ENCODE measurements at regions not wholly inside any gene's neighbourhood (a gene's known extent, or its start where the extent isn't known, plus 50 kb on each side); places are given as distances from the start of the nearest gene placed in this dataset.

- peak; percentile 22 for TF ChIP-seq CTCF (IDR thresholded peaks at IDR 0.05; ENCODE audit: insufficient read depth, low read depth, low read length)
- DNase-seq (ENCODE audit: low read depth) = peak; percentile 17
Observed at GRCh38 chr3:178434206-178434805, 101.9 kb upstream of the KCNMB2 start.

DNA sequence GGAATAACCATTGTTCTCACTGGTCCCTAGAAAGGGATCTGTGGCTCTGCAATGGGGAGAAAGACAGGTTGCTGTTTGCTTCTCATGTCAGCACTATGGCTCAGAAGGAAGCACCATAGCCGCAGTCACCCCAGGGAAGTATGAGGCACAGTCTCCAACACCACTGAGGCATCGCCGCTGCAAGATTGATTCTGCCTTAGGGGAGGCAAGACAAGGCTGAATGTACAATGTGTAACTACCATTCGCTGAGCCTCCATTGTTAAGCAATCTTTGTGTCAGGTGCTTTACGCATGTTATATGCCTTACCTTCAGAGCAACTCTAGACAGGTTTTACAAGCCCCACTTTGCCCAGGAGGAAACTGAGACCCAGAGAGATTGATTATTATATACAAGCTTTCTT is 100.7 kb upstream of the KCNMB2 start:
- TF ChIP-seq CTCF (IDR thresholded peaks at IDR 0.05; ENCODE audit: insufficient read depth, low read depth, low read length) = no peak
- DNase-seq (ENCODE audit: low read depth) = no peak
- H3K4me3 ChIP-seq (ENCODE audit: low read depth, low read length) = no peak overlapping the region

More at GRCh38 chr3:178434206-178434805, 101.9 kb upstream of the KCNMB2 start:
- H3K4me3 ChIP-seq (ENCODE audit: low read depth, low read length) = no peak overlapping the region

- peak; percentile 58 for DNase-seq (ENCODE audit: low read depth)
- H3K4me3 ChIP-seq (ENCODE audit: low read depth, low read length) = no peak overlapping the region
- peak; percentile 58 for TF ChIP-seq CTCF (IDR thresholded peaks at IDR 0.05; ENCODE audit: insufficient read depth, low read depth, low read length)
Observed at GRCh38 chr3:178436773-178437172, 99.5 kb upstream of the KCNMB2 start.

- no peak overlapping the region for H3K4me3 ChIP-seq (ENCODE audit: low read depth, low read length)
- DNase-seq (ENCODE audit: low read depth) = no peak
- no peak for TF ChIP-seq CTCF (IDR thresholded peaks at IDR 0.05; ENCODE audit: insufficient read depth, low read depth, low read length)
Observed at GRCh38 chr3:178437236-178437635, 99.0 kb upstream of the KCNMB2 start.

DNA sequence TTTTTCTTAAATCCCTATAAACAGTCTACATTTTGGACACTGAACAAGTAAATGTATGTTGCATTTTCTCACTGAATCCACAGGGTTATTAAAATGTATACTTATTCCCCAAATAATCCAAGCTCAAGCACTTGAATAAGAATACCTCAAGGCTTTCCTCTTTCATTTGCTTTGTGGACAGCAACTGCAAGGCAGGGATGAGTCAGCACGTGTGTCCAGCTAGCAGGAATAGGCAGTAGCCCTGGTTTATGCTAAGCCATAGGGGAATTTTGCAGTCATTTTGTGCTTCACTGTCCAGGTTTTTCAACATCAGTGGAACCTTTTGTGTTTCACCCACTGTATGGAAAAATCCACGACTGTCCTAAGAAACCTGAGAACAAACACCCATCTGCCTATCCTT is 96.7 kb upstream of the KCNMB2 start:
- TF ChIP-seq CTCF (IDR thresholded peaks at IDR 0.05; ENCODE audit: insufficient read depth, low read depth, low read length) = no peak
- DNase-seq (ENCODE audit: low read depth) = peak; percentile 62

GRCh38 chr3:178440043-178440442 is 96.2 kb upstream of the KCNMB2 start:
- DNase-seq (ENCODE audit: low read depth) = no peak
- TF ChIP-seq CTCF (IDR thresholded peaks at IDR 0.05; ENCODE audit: insufficient read depth, low read depth, low read length) = no peak

More for the DNA sequence above, 96.7 kb upstream of the KCNMB2 start:
- H3K4me3 ChIP-seq (ENCODE audit: low read depth, low read length) = no peak overlapping the region

GRCh38 chr3:178443634-178444033 is 92.6 kb upstream of the KCNMB2 start:
- no peak overlapping the region for H3K4me3 ChIP-seq (ENCODE audit: low read depth, low read length)
- peak; percentile 28 for DNase-seq (ENCODE audit: low read depth)
- peak; percentile 33 for TF ChIP-seq CTCF (IDR thresholded peaks at IDR 0.05; ENCODE audit: insufficient read depth, low read depth, low read length)

More at GRCh38 chr3:178440043-178440442, 96.2 kb upstream of the KCNMB2 start:
- H3K4me3 ChIP-seq (ENCODE audit: low read depth, low read length) = no peak overlapping the region
